ENCODE measurements at regions not wholly inside any gene's neighbourhood (a gene's known extent, or its start where the extent isn't known, plus 50 kb on each side); places are given as distances from the start of the nearest gene placed in this dataset.

DNA sequence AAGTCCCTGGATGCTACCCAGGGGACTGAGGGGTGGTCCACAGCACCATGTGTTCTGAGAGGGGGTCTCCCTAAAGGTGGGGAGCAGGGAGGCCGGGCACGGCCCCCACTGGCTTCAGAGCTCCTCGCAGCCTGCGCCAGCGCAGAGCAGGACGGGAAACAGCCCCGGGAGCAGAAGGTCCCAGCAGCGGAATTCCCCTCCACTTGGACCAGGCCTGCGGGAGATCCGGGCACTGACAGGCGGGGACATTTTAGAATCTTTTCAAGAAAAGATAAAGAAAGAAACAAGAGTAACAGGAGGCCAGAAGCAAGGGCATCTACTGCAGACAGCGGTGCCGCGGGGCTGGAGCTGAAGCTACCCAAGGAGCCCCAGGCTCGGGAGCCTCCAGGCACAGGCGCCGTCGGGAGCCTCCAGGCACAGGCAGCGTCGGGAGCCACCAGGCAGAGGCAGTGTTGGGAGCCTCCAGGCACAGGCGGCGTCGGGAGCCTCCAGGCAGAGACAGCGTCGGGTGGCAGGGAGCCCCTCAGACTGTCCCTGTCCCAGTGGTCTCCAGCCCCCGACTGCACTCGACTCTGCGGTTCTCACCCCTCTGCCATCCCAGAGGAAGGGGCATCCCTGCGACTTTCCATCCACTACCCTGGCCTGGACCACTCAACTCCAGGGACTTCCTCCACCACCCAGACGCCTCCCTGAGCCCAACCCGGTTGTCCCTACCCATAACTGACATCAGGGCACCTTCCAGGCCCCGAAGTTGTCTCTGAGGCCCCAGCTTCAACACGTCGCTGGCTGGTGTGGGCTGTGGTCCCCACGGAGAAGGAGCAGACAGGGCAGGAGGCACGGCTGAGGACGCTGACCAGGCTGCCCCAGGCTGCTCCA is 211.1 kb downstream of the BRD1 start:
- TF ChIP-seq, protein P1, sequence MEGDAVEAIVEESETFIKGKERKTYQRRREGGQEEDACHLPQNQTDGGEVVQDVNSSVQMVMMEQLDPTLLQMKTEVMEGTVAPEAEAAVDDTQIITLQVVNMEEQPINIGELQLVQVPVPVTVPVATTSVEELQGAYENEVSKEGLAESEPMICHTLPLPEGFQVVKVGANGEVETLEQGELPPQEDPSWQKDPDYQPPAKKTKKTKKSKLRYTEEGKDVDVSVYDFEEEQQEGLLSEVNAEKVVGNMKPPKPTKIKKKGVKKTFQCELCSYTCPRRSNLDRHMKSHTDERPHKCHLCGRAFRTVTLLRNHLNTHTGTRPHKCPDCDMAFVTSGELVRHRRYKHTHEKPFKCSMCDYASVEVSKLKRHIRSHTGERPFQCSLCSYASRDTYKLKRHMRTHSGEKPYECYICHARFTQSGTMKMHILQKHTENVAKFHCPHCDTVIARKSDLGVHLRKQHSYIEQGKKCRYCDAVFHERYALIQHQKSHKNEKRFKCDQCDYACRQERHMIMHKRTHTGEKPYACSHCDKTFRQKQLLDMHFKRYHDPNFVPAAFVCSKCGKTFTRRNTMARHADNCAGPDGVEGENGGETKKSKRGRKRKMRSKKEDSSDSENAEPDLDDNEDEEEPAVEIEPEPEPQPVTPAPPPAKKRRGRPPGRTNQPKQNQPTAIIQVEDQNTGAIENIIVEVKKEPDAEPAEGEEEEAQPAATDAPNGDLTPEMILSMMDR (IDR thresholded peaks at IDR 0.05): no peak
- DNase-seq (ENCODE audit: low spot score): no peak
- ATAC-seq (ENCODE audit: low FRiP score): no peak

DNA sequence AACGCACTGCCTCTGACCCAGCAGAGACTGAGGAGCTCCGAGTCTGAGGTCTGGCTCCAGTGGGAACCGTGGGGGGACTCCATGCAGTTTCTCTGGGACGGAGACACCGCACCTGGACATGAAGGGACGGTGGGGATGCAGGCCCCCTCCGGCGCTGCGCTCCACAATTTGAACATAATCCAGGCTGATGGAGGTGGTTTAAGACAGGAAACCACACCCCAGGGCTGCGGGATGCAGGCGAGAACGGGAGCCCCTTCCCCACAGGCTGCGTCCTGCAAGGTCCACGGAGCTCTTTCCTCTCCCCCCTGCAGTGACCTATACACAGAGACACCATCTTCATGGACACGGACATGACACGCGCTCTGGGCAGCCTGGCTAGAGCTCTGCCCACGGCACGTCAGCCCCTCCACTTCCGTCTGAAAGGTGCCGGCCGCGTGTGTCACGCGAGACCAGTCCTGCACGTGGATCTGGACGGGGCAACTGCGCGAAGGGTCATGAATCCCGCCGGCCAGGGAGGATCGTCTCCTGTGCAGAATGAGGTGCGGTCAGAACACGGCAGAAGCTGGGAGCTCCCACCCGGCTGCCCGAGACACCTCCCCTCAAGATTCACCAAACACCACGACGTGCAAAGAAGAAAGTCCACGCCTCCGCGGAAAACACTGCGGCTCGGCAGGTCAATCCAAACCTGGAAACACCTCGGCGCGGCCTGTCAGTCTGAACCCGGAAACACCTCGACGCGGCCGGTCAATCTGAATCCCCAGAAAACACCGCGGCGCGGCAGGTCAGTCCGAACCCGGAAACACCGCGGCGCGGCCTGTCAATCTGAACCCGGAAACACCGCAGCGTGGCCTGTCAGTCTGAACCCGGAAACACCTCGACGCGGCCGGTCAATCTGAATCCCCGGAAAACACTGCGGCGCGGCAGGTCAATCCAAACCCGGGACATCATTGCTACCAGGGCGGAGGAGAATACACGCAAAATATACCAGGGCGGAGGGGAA is 212.4 kb downstream of the BRD1 start:
- no peak for ATAC-seq (ENCODE audit: low FRiP score)
- TF ChIP-seq, protein P1 (IDR thresholded peaks at IDR 0.05): no peak
- DNase-seq (ENCODE audit: low spot score): no peak

DNA sequence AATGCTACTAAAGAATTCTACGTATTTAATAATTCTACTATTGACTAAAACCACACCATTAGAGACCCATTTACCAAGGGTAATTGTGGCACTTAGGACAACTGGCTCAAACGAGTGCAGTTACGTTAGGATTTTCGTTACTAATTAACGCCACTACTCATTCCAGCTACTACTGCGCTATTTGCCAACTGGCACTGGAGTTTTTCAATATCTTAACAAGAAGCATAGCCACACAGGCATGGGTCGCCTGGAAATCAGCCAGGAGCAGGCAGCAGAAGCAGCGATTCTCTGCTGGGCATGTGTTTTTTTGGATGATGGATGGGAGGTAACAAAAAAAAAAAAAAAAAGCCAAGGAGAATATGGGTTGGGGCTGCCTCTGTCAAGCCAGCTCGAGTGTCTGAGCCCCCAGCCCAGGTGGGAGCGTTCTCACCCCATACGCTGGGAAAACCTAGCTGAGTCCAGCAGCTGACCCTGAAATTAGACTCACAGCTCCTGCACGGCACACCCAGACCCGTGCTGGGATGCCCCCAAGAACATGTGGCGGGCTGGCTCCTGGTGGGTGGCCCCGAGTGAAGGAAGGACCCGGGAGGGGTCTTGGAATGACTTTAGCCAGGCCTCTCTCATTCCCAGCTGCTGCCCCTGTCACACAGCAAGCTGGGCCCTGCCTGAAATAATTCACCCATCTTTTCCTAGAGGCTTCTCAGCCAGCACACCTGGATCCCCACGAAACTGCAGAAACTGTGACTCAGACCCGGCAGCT is 214.0 kb downstream of the BRD1 start:
- ATAC-seq (ENCODE audit: low FRiP score) (no peak), DNase-seq (ENCODE audit: low spot score) (no peak)
- TF ChIP-seq, protein P1 (IDR thresholded peaks at IDR 0.05): no peak

DNA sequence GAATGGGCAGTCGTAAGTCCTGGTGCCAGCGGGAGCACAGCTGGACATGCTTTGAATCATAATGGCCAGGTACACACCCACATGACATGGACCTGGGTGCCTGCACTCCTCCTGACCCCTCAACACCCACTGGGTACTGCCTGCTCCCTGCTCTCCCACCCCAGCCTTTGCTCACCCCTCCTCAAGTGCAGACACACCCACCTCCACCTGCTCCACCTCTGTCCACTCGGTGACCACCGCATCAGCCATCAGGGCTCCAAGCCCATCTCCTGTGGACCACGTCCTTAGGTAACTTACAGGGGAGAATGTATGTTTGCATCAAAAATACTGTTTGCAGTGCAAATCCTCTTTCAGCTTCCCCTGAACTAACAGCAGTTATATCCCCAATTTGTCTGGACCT is 214.6 kb downstream of the BRD1 start:
- TF ChIP-seq, protein P1 (IDR thresholded peaks at IDR 0.05): no peak
- DNase-seq (ENCODE audit: low spot score): no peak

DNA sequence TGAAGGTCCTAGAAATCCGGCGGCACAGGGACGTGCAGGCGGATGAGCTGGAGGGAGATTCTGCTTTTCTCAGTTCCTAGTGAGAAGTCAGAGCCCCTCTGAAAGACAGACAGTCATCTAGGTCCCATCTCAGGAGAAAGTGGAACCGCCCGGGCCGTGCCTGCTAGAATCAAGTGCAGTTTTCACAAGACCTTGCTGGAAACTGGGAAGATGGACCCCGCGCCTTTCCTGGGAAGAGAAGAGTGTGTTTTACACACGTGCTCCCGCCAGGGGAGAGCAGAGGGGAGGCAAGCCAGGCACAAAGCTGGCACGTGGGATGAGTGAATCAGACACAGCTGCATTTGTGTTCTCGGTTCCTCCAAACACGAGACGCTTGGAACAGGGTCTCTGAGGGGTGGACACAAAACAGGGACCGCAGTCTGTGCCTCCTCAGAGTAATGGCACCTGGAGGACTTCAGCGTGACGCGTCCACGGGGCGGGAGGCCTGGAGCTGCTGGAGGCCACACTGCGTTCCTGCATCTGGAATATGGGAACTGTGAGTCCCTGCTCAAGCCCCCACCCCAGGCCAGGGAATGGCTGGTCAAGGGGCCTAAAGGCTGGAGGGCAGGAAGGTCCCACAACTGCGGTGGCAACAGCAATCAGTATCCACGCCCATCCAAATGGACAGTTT is 218.3 kb downstream of the BRD1 start:
- DNase-seq (ENCODE audit: low spot score): no peak
- TF ChIP-seq, protein P1 (IDR thresholded peaks at IDR 0.05): no peak
- no peak for ATAC-seq (ENCODE audit: low FRiP score)

More for the DNA sequence above, 214.6 kb downstream of the BRD1 start:
- no peak for ATAC-seq (ENCODE audit: low FRiP score)

DNA sequence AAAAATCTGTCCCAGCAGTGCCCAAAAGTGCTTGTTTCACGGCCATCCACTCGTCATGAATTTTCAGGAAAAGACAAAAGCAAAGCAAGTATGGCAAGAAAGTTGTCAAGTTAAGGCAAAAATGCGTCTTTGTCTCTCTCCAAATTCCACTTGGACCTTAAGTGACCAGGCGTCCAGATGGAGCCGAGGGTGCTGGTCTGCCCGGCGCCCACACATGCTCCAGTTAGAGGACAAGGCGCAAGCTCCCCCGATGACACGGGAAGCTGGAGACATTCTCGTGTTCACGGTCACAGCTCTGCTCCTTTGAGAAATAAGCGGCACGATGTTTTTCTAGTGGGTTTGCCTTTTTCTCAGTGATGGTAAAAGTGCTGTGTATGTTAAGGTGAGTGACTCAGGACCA is 219.0 kb downstream of the BRD1 start:
- ATAC-seq (ENCODE audit: low FRiP score) (no peak), DNase-seq (ENCODE audit: low spot score) (no peak)
- TF ChIP-seq, protein P1 (IDR thresholded peaks at IDR 0.05): no peak

Measured in omental fat pad (tissue), 3 donors.